CD4-positive, alpha-beta T cell treated with Interleukin-4 for 1 hour (primary cell): ENCODE measurements at regions not wholly inside any gene's neighbourhood (a gene's known extent, or its start where the extent isn't known, plus 50 kb on each side); places are given as distances from the start of the nearest gene placed in this dataset.

Experiments used
- DNase-seq, 2 donors: peaks; one replicate each; pipeline ENCODE4 v3.0.0-alpha.2; 2020 to 2022

- no peak for DNase-seq
Measured at GRCh38 chr16:86810062-86810461, 231.7 kb downstream of the FOXL1 start.

DNA sequence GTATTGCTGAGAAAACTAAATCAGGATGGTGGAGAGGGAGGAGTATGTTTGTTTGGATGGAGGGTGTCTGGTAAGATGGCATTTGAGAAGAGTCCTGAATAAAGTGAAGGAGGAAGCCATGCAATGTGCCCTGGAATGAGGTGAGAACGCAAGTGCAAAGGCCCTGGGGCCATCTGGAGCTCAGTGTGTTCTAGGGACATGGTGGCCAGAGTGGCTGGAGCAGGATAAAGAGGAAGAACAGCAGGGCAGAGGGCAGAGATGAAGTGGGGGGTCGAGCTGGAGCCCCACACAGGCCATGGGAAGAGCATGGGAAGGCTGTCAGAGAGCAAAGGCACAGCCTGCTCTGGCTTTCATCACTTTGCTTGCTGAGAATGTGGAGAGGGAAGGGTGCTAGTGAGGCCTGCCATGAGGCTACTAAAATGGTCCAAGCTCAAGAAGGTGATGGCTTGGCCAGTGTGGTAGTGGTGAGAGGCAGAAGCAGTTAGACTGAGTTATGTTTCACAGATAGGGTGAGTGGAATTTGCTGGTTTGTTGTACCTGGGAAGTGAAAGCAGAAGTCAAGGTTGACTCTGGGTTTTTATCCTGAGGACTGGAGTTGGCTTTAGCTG is 234.1 kb downstream of the FOXL1 start:
- DNase-seq = no peak

DNA sequence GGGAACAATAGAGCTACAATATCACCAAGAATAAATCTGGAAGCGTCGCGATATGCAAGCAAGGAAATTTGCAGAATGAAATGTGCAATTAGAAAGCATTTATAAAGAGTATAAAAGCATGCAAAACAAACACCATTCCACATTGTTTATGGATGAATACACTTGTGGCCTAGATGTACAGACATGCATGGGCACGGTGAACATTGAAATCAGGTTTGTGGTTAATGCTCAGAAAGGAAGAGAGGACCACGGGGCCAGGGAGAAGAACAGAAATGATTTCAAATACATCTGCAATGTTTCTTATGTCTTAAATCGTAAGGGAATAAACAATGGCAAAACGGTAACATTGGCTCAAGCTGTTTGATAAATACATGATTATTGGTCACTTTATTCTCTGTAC is 235.9 kb downstream of the FOXL1 start:
- no peak for DNase-seq

DNA sequence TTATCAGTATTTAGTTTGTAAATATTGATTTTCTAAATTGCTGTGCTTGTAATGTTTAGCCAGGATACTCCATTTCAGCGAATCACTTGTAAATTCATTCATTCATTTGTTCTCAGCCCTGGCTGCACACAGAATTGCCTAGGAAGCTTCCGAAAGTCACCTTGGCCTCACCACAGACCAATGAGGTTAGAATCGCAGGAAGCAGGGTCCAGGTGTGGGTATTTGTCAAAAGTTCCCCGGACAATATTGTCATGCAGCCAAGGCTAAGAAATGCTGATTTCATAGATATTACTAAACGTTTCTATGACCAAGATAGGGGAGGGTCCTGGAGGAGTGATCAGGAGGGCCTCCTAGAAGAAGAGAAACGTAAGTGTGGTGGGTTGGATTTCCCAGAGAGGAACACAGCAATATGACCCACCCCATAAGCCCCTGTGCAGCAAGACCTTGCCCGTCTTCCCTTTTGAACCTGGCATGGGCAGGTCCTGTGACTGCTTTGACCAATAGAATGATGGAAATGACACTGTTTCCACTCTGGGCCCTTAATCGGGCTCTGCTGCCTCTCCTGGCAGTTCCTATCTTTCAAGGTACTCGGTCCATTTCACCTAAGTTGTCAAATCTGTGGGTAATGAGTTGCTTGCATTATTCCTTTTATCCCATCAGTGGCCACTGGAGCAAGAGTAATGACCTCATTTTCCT is 238.7 kb downstream of the FOXL1 start:
- no peak for DNase-seq

GRCh38 chr16:86818671-86819532 is 240.6 kb downstream of the FOXL1 start:
- DNase-seq = no peak

DNA sequence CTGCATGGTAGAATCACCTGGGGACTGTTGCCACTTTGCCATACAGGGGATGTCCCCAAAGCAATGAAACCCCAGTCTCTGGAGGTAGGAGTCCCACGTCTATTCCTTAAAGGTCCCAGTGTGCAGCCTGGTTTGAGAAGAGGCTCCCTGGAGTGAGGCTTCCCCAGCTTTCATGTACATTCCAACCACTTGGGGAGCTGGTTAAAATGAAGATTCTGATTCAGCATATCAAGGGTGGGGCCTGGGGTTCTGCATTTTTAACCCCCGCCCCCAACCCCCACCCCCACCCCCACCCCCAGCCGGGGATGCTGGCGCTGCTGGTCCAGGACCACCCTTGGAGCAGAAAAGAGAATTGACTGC is 241.2 kb downstream of the FOXL1 start:
- DNase-seq = no peak

DNA sequence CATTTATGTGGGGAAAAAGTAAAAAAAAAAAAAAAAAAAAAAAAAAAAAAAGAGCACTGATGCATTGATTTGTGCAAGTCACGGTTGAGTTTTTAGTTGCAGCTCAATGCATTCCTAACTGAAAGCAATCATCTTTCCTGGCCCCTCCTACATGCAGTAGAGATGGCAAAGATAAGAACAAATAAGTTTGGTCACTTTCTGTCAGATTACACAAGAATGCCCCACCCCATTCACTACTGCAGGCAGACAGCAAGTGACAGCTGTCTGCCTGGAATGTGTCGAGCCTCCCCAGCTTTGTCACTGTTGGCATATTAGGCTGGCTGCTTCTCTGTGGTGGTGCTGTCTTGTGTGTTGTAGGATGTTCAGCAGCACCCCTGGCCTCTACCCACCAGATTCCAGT is 243.5 kb downstream of the FOXL1 start:
- no peak for DNase-seq

GRCh38 chr16:86823125-86823524 is 244.8 kb downstream of the FOXL1 start:
- DNase-seq = no peak

GRCh38 chr16:86823888-86824671 is 245.7 kb downstream of the FOXL1 start:
- no peak for DNase-seq

- DNase-seq = no peak
Measured at GRCh38 chr16:86824751-86825296, 246.5 kb downstream of the FOXL1 start.

- no peak for DNase-seq
Measured at GRCh38 chr16:86825631-86826030, 247.3 kb downstream of the FOXL1 start.

DNA sequence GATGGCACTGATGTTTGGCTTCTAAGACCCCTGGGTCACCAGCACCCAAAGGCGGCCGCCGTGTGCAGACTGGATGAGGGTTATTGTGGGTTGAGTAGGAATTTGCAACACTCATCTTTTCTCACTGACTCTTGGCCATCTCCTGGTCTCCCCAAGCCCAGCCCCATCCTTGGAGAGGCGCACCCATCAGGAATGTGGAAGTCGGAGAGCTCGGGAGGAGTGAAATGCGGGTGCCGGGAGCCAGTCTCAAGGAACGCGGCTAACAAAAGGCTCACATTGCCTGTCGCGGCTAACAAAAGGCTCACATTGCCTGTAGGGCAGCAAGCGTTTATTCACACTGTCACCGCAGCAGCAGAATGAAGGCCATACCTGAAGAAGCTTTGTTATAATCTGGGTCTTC is 248.6 kb downstream of the FOXL1 start:
- no peak for DNase-seq

GRCh38 chr16:86827521-86827920 is 249.2 kb downstream of the FOXL1 start:
- DNase-seq = no peak

DNA sequence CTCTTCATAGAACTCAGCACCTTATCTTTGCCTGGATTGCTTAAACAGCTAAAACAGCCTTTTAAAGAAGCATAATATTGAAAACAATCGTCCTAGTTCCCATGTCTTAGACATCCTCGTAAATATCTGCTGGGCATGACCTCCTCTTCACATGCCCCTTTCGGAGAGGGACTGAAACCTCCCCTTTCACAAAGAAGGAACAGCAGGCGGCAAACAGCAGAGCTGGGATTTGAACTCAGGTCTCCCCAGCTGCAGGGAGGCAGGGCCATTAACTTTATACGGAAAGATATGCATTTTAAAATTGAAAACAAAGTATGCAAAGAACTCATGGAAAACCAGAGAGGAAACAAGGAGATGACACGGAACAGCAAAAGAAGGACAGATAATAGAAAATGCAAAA is 249.9 kb downstream of the FOXL1 start:
- DNase-seq = no peak

- DNase-seq = no peak
Measured at GRCh38 chr16:86828653-86829052, 250.3 kb downstream of the FOXL1 start.

GRCh38 chr16:86831366-86831765 is 253.0 kb downstream of the FOXL1 start:
- no peak for DNase-seq

DNA sequence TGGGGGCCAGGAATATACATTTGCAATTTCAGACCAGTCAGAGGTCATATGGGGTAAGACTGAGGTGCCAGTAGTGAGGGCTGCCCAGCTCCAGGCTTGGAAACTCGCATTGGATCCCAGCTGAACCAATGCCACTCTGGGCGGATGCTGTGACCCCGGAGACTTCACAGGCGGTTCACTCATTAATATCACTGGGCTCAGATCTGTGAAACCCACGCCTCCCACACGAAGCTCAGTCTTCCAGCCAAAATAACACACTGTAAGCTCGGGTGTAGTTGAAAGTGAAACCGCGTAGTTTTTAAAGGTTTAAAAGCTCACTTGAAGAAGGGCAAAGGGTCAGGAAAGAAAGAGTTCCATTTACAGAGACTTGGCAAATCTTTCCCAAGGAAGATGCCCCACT is 254.8 kb downstream of the FOXL1 start:
- no peak for DNase-seq

- DNase-seq = no peak
Measured at GRCh38 chr16:86834451-86835035, 256.2 kb downstream of the FOXL1 start.

GRCh38 chr16:86835982-86836381 is 257.6 kb downstream of the FOXL1 start:
- DNase-seq = no peak

- no peak for DNase-seq
Measured at GRCh38 chr16:86836503-86837129, 258.3 kb downstream of the FOXL1 start.

- no peak for DNase-seq
Measured at GRCh38 chr16:86843812-86844211, 265.5 kb downstream of the FOXL1 start.

- DNase-seq = no peak
Measured at GRCh38 chr16:86844695-86845094, 266.3 kb downstream of the FOXL1 start.
